IMR-90 (cell line): ENCODE measurements at regions not wholly inside any gene's neighbourhood (a gene's known extent, or its start where the extent isn't known, plus 50 kb on each side); places are given as distances from the start of the nearest gene placed in this dataset.

ENCODE experiments used
- ATAC-seq: fragments of 200-7000 bp; cut with Tn5 transposase; 2 replicates; pipeline ENCODE4 v1.9.1; 2020; ENCODE audit warnings: low read depth, mild to moderate bottlenecking, moderate library complexity
- BruUV-seq: library from RNA; stranded (reverse); fragments of 400-500 nt; replicated peaks from 2 replicates; lab custom pipeline; 2021; lab: Mats Ljungman, UMichigan
- CTCF ChIA-PET: fragments of 300-600 bp; formaldehyde crosslinking; extraction: SDS; loops from one replicate; lab custom pipeline; 2021; ENCODE audit warnings: antibody characterized with exemption; lab: Yijun Ruan, JAX
- POLR2A ChIA-PET: fragments of 300-600 bp; sonication (Branson Sonifier 250); formaldehyde crosslinking; loops from one replicate; lab custom pipeline; 2022; ENCODE audit warnings: antibody characterized with exemption; ENCODE audit not compliant: unreplicated experiment; lab: Charles Lee
- DNase-seq: peaks from one replicate; pipeline ENCODE4 v3.0.0; 2013
- H2AFZ ChIP-seq: replicated peaks from 2 replicates; pipeline ENCODE3; 2013; ENCODE audit warnings: low read length, mild to moderate bottlenecking; ENCODE audit not compliant: poor library complexity
- H2AK5ac ChIP-seq: 2 replicates; pipeline ENCODE4 v1.6.1; 2013; ENCODE audit warnings: low read depth, low read length, inconsistent platforms
- H2AK9ac ChIP-seq: replicated peaks from 2 replicates; pipeline ENCODE3; 2013; ENCODE audit warnings: mild to moderate bottlenecking, low read depth, low read length, moderate library complexity; ENCODE audit not compliant: poor library complexity
- H2BK120ac ChIP-seq: 2 replicates; pipeline ENCODE4 v1.6.1; 2013; ENCODE audit warnings: low read depth, low read length, inconsistent platforms
- H2BK15ac ChIP-seq: 3 replicates; pipeline ENCODE4 v1.6.1; 2013; ENCODE audit warnings: low read depth, low read length, inconsistent platforms
- H2BK20ac ChIP-seq: 2 replicates; pipeline ENCODE4 v1.6.1; 2013; ENCODE audit warnings: low read depth, mild to moderate bottlenecking, inconsistent platforms, low read length, moderate library complexity
- H2BK5ac ChIP-seq: 2 replicates; pipeline ENCODE4 v1.6.1; 2013; ENCODE audit warnings: mild to moderate bottlenecking, low read depth, low read length, inconsistent platforms; ENCODE audit not compliant: poor library complexity, severe bottlenecking
- H3K14ac ChIP-seq: replicated peaks from 2 replicates; pipeline ENCODE4 v1.6.1; 2013; ENCODE audit warnings: low read depth, low read length, inconsistent platforms
- H3K18ac ChIP-seq: 2 replicates; pipeline ENCODE4 v1.6.1; 2013; ENCODE audit warnings: low read depth, low read length, control low read depth
- H3K23ac ChIP-seq: 2 replicates; pipeline ENCODE4 v1.6.1; 2013; ENCODE audit warnings: low read depth, low read length, inconsistent platforms
- H3K27ac ChIP-seq: 2 replicates; pipeline ENCODE4 v1.5.1; 2013; ENCODE audit warnings: mild to moderate bottlenecking, control low read depth, low read length; ENCODE audit not compliant: insufficient read depth
- H3K27me3 ChIP-seq: 2 replicates; pipeline ENCODE4 v1.6.1; 2013; ENCODE audit warnings: low read length; ENCODE audit not compliant: control insufficient read depth, insufficient read depth
- H3K36me3 ChIP-seq: 2 replicates; pipeline ENCODE4 v1.6.1; 2013; ENCODE audit warnings: low read length, mixed read lengths; ENCODE audit not compliant: control insufficient read depth, insufficient read depth
- H3K4ac ChIP-seq: 2 replicates; pipeline ENCODE4 v1.6.1; 2013; ENCODE audit warnings: low read depth, low read length, inconsistent platforms
- H3K4me1 ChIP-seq: 2 replicates; pipeline ENCODE4 v1.6.1; 2013; ENCODE audit warnings: low read length, mixed read lengths; ENCODE audit not compliant: control insufficient read depth, insufficient read depth
- H3K4me2 ChIP-seq: 2 replicates; pipeline ENCODE4 v1.6.1; 2013; ENCODE audit warnings: low read depth, mild to moderate bottlenecking, control low read depth, low read length, moderate library complexity
- H3K4me3 ChIP-seq: 2 replicates; pipeline ENCODE4 v1.5.1; 2013; ENCODE audit warnings: low read depth, mild to moderate bottlenecking, control low read depth, low read length, moderate library complexity; ENCODE audit not compliant: insufficient read depth
- H3K56ac ChIP-seq: 2 replicates; pipeline ENCODE4 v1.6.1; 2013; ENCODE audit warnings: low read length, inconsistent platforms; ENCODE audit not compliant: insufficient read depth; ENCODE audit errors: extremely low read depth
- H3K79me1 ChIP-seq, 2 experiments: 2 replicates each; pipeline ENCODE4 v1.6.1; 2013; ENCODE audit warnings: low read length in 2 of 2, inconsistent platforms in 1 of 2, low read depth in 1 of 2
- H3K9ac ChIP-seq: 2 replicates; pipeline ENCODE4 v1.6.1; 2013; ENCODE audit warnings: low read depth, low read length, control low read depth
- H3K9me1 ChIP-seq: 2 replicates; pipeline ENCODE4 v1.6.1; 2013; ENCODE audit warnings: low read length, inconsistent platforms; ENCODE audit not compliant: insufficient read depth
- H3K9me3 ChIP-seq: 2 replicates; pipeline ENCODE4 v1.6.1; 2013; ENCODE audit warnings: low read length; ENCODE audit not compliant: control insufficient read depth, insufficient read depth
- H4K20me1 ChIP-seq: 2 replicates; pipeline ENCODE4 v1.6.1; 2013; ENCODE audit warnings: low read length, inconsistent platforms; ENCODE audit not compliant: insufficient read depth
- H4K5ac ChIP-seq: 2 replicates; pipeline ENCODE4 v1.6.1; 2013; ENCODE audit warnings: mild to moderate bottlenecking, low read depth, low read length, control low read depth
- H4K8ac ChIP-seq, 2 experiments: 2 replicates each; pipeline ENCODE4 v1.6.1; 2013; ENCODE audit warnings: low read depth in 2 of 2, low read length in 2 of 2, control low read depth in 1 of 2, inconsistent platforms in 1 of 2
- H4K91ac ChIP-seq: 2 replicates; pipeline ENCODE4 v1.6.1; 2013; ENCODE audit warnings: low read depth, low read length, inconsistent platforms; ENCODE audit not compliant: insufficient read depth
- ELK1 ChIP-seq: fragments of 150-350 bp; IDR thresholded peaks from 2 replicates; pipeline ENCODE4 v1.6.1; 2016; ENCODE audit warnings: low read depth, mild to moderate bottlenecking, low read length, moderate library complexity, borderline replicate concordance
- FOS ChIP-seq: fragments of 150-350 bp; IDR thresholded peaks from 2 replicates; pipeline ENCODE4 v1.6.1; 2016; ENCODE audit warnings: low read depth, low read length
- POLR2A ChIP-seq: IDR thresholded peaks from 2 replicates; pipeline ENCODE4 v1.6.1; 2012; ENCODE audit warnings: mild to moderate bottlenecking, low read depth, low read length
- RAD21 ChIP-seq: IDR thresholded peaks from 2 replicates; pipeline ENCODE4 v1.6.1; 2012; ENCODE audit warnings: low read length, improper control_type of control experiment
- WGBS, 2 experiments: methylation state at CpG; one replicate each; pipeline versions ENCODE4 v1.1.5 to v1.1.7; 2013; ENCODE audit warnings: missing lambda C conversion rate in 2 of 2; ENCODE audit not compliant: insufficient read length in 1 of 2; ENCODE audit errors: extremely low coverage in 2 of 2; 5-methylcytosine and 5-hydroxymethylcytosine counted together
- dilution Hi-C: fragments of 300-500 bp; cut with HindIII; formaldehyde crosslinking; loops from one replicate; pipeline ENCODE4 v1.14.3; 2018; ENCODE audit warnings: low sequenced_read_pairs; ENCODE audit not compliant: unreplicated experiment
- in situ Hi-C: fragments of 300-500 bp; cut with MboI; formaldehyde crosslinking; loops from 3 replicates; pipeline ENCODE4 v1.14.3; 2019; ENCODE audit warnings: low sequenced_read_pairs, inconsistent platforms, mixed read lengths
- intact Hi-C: fragments of 100-400 bp; cut with micrococcal nuclease; formaldehyde crosslinking; loops from 2 replicates; pipeline ENCODE4 v1.10.0; 2022

- H3K14ac ChIP-seq = no peak overlapping the region
- H3K9me1 ChIP-seq = no peaks in the 10 kb centered on the region
- DNase-seq (no peak), ATAC-seq (no peak)
- no peak overlapping the region for H3K4ac ChIP-seq
- H3K27me3 ChIP-seq = no peaks in the 10 kb centered on the region; the same call in 1 of the 2 replicates
- CTCF ChIA-PET = no interaction called here
- H4K8ac ChIP-seq = no peak overlapping the region
- no peak overlapping the region for H2BK20ac ChIP-seq
- no peaks in the 10 kb centered on the region for H3K4me1 ChIP-seq
- no TSS peak for BruUV-seq
- H3K9ac ChIP-seq = no peak overlapping the region
- dilution Hi-C loops (no loop called here), in situ Hi-C loops (no loop called here), intact Hi-C loops (no loop called here)
- H2AFZ ChIP-seq = no peak overlapping the region
- H4K5ac ChIP-seq = no peak overlapping the region
- H3K9me3 ChIP-seq = no peaks in the 10 kb centered on the region
- H3K4me3 ChIP-seq = no peak overlapping the region
- TF ChIP-seq ELK1 = no peak
- no peak for TF ChIP-seq RAD21
- TF ChIP-seq FOS = no peak
- TF ChIP-seq POLR2A = no peak
- H2AK5ac ChIP-seq = no peak overlapping the region
- no CpG with 5 or more reads among the region's 3 CpGs for WGBS, 2 experiments
- no peak overlapping the region for H3K23ac ChIP-seq
- H2AK9ac ChIP-seq = no peak overlapping the region
- no peaks in the 10 kb centered on the region for H4K20me1 ChIP-seq
- no peak overlapping the region for H3K27ac ChIP-seq
- no peak overlapping the region for H3K56ac ChIP-seq
- H2BK15ac ChIP-seq = no peak overlapping the region
- H4K91ac ChIP-seq = no peak overlapping the region
- H3K18ac ChIP-seq = no peak overlapping the region
- H3K4me2 ChIP-seq = no peak overlapping the region
- POLR2A ChIA-PET = no interaction called here
- H3K36me3 ChIP-seq = no peaks in the 10 kb centered on the region
- H2BK5ac ChIP-seq = no peak overlapping the region
- no peak overlapping the region for H2BK120ac ChIP-seq
- no peaks in the 10 kb centered on the region for H3K79me1 ChIP-seq
These were observed 344.6 kb downstream of the SV2B start for GRCh38 chr15:91444656-91445055.
